Body of pancreas (tissue), 4 donors: ENCODE measurements at regions not wholly inside any gene's neighbourhood (a gene's known extent, or its start where the extent isn't known, plus 50 kb on each side); places are given as distances from the start of the nearest gene placed in this dataset.

Experiments used
- CTCF ChIP-seq, 7 experiments: fragments of 450-650 bp in 4 of 7; fragments of 200-600 bp in 3 of 7; sonication (generic) in 3 of 7; IDR thresholded peaks; one replicate each; pipeline ENCODE4 v1.5.1; 2016 to 2019; ENCODE audit warnings: antibody characterized with exemption in 7 of 7
- POLR2A ChIP-seq, 3 donors: fragments of 450-650 bp; IDR thresholded peaks; one replicate each; pipeline ENCODE4 v1.6.1; 2016; ENCODE audit warnings: antibody characterized with exemption in 3 of 3, mild to moderate bottlenecking in 2 of 3

- TF ChIP-seq CTCF (IDR thresholded peaks at IDR 0.05) (no peak), POLR2A (IDR thresholded peaks at IDR 0.05) (no peak)
These were observed 137.0 kb downstream of the RAMP3 start for GRCh38 chr7:45294559-45294958.
